Peyer's patch (tissue), 4 donors: ENCODE measurements at regions not wholly inside any gene's neighbourhood (a gene's known extent, or its start where the extent isn't known, plus 50 kb on each side); places are given as distances from the start of the nearest gene placed in this dataset.

ENCODE experiments used
- DNase-seq, 3 donors: peaks; one replicate each; pipeline ENCODE4 v3.0.0-alpha.2; 2017 to 2019
- H3K27ac ChIP-seq, 4 donors: fragments of 200-600 bp; sonication (generic); one replicate each; pipeline ENCODE4 v1.5.1; 2016 to 2019
- H3K27me3 ChIP-seq, 2 donors: fragments of 200-600 bp; sonication (generic); one replicate each; pipeline ENCODE4 v1.5.1; 2019
- H3K36me3 ChIP-seq, 3 donors: fragments of 200-600 bp; sonication (generic); one replicate each; pipeline ENCODE4 v1.5.1; 2016 to 2019
- H3K4me1 ChIP-seq, 4 donors: fragments of 200-600 bp; sonication (generic); one replicate each; pipeline ENCODE4 v1.5.1; 2016 to 2019
- H3K4me3 ChIP-seq, 4 donors: fragments of 200-600 bp; sonication (generic); 1 replicate in 3 of 4; 2 replicates in 1 of 4; pipeline ENCODE4 v1.5.1; 2016 to 2019; ENCODE audit warnings: mild to moderate bottlenecking in 1 of 4
- H3K9me3 ChIP-seq, 4 donors: fragments of 200-600 bp; sonication (generic); one replicate each; pipeline ENCODE4 v1.5.1; 2016 to 2019; ENCODE audit warnings: mild to moderate bottlenecking in 1 of 4
- POLR2A ChIP-seq, 2 donors: fragments of 450-650 bp; IDR thresholded peaks; one replicate each; pipeline ENCODE4 v1.5.1; 2017; ENCODE audit warnings: antibody characterized with exemption in 2 of 2, mild to moderate bottlenecking in 2 of 2, moderate library complexity in 2 of 2
- TF ChIP-seq, protein P1 (sequence below), 6 experiments: fragments of 450-650 bp in 4 of 6; fragments of 200-600 bp in 2 of 6; sonication (generic) in 1 of 6; IDR thresholded peaks; one replicate each; pipeline ENCODE4 v1.5.1; 2017 to 2019; ENCODE audit warnings: antibody characterized with exemption in 6 of 6, mild to moderate bottlenecking in 3 of 6, moderate library complexity in 1 of 6

- no peak overlapping the region for H3K4me3 ChIP-seq
- no peaks in the 10 kb centered on the region for H3K36me3 ChIP-seq
- H3K27me3 ChIP-seq = no peaks in the 10 kb centered on the region
- no peaks in the 10 kb centered on the region for H3K9me3 ChIP-seq
- no peaks in the 10 kb centered on the region for H3K4me1 ChIP-seq
- DNase-seq = no peak
- TF ChIP-seq, protein P1, sequence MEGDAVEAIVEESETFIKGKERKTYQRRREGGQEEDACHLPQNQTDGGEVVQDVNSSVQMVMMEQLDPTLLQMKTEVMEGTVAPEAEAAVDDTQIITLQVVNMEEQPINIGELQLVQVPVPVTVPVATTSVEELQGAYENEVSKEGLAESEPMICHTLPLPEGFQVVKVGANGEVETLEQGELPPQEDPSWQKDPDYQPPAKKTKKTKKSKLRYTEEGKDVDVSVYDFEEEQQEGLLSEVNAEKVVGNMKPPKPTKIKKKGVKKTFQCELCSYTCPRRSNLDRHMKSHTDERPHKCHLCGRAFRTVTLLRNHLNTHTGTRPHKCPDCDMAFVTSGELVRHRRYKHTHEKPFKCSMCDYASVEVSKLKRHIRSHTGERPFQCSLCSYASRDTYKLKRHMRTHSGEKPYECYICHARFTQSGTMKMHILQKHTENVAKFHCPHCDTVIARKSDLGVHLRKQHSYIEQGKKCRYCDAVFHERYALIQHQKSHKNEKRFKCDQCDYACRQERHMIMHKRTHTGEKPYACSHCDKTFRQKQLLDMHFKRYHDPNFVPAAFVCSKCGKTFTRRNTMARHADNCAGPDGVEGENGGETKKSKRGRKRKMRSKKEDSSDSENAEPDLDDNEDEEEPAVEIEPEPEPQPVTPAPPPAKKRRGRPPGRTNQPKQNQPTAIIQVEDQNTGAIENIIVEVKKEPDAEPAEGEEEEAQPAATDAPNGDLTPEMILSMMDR (IDR thresholded peaks at IDR 0.05) = no peak
- no peak for TF ChIP-seq POLR2A (IDR thresholded peaks at IDR 0.05)
- no peak overlapping the region for H3K27ac ChIP-seq
Measured at GRCh38 chr11:127640561-127641451, 640.2 kb upstream of the KIRREL3 start.

GRCh38 chr11:127639916-127640315 lies 639.3 kb upstream of the KIRREL3 start:
- Histone ChIP-seq H3K36me3 (no peaks in the 10 kb centered on the region), H3K9me3 (no peaks in the 10 kb centered on the region), H3K27me3 (no peaks in the 10 kb centered on the region), H3K27ac (no peak overlapping the region), H3K4me3 (no peak overlapping the region), H3K4me1 (no peaks in the 10 kb centered on the region)
- TF ChIP-seq, protein P1 (IDR thresholded peaks at IDR 0.05) = no peak
- no peak for TF ChIP-seq POLR2A (IDR thresholded peaks at IDR 0.05)
- DNase-seq = no peak

- no peak overlapping the region for H3K4me3 ChIP-seq
- H3K4me1 ChIP-seq = peaks cover 0 to 4% (median 0%) of the 10 kb centered on the region in 4 donors
- H3K36me3 ChIP-seq = no peaks in the 10 kb centered on the region
- H3K27ac ChIP-seq = no peak overlapping the region
- no peak for DNase-seq
- H3K27me3 ChIP-seq = no peaks in the 10 kb centered on the region
- TF ChIP-seq, protein P1 (IDR thresholded peaks at IDR 0.05) = no peak
- TF ChIP-seq POLR2A (IDR thresholded peaks at IDR 0.05) = no peak
- H3K9me3 ChIP-seq = no peaks in the 10 kb centered on the region
Measured at GRCh38 chr11:127632976-127633680, 632.6 kb upstream of the KIRREL3 start.

DNA sequence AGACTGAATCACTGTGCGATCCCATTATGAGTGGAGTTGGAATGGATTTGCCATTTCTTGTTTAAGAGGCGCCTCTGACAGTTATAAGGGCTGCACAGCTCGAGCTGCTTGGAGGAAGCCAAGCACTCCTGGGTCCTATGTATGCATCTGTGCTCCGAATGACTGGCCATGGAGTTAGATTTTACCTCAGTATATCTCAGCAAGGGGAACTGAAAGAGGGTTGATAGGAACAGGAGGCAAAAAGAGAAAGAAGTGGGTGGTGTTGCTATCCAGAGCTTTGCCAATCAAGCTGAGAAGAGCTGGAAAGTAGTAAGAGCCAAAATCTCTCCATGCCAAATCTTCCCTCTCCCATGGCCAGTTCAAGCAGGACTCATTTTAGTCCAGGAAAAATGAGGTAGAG lies 632.0 kb upstream of the KIRREL3 start:
- no peak for DNase-seq
- H3K4me3 ChIP-seq = no peak overlapping the region
- H3K9me3 ChIP-seq = no peaks in the 10 kb centered on the region
- peaks cover 0 to 5% (median 0%) of the 10 kb centered on the region in 4 donors for H3K4me1 ChIP-seq
- H3K27ac ChIP-seq = no peak overlapping the region
- H3K36me3 ChIP-seq = no peaks in the 10 kb centered on the region
- no peak for TF ChIP-seq POLR2A (IDR thresholded peaks at IDR 0.05)
- TF ChIP-seq, protein P1 (IDR thresholded peaks at IDR 0.05) = no peak
- H3K27me3 ChIP-seq = no peaks in the 10 kb centered on the region

- Histone ChIP-seq H3K27me3 (no peaks in the 10 kb centered on the region), H3K4me3 (no peak overlapping the region), H3K9me3 (no peaks in the 10 kb centered on the region), H3K4me1 (peaks cover 0 to 5% (median 0%) of the 10 kb centered on the region in 4 donors), H3K36me3 (no peaks in the 10 kb centered on the region), H3K27ac (no peak overlapping the region)
- TF ChIP-seq, protein P1 (IDR thresholded peaks at IDR 0.05) = no peak
- no peak for TF ChIP-seq POLR2A (IDR thresholded peaks at IDR 0.05)
- no peak for DNase-seq
Measured at GRCh38 chr11:127631974-127632373, 631.4 kb upstream of the KIRREL3 start.
